Caco-2 (cell line): ENCODE measurements at regions not wholly inside any gene's neighbourhood (a gene's known extent, or its start where the extent isn't known, plus 50 kb on each side); places are given as distances from the start of the nearest gene placed in this dataset.

Source experiments
- BruUV-seq: library from RNA; stranded (reverse); fragments of 400-500 nt; replicated peaks from 2 replicates; lab custom pipeline; 2021; lab: Mats Ljungman, UMichigan
- CTCF ChIA-PET: fragments of 300-600 bp; sonication (Branson Sonifier 250); formaldehyde crosslinking; loops from one replicate; lab custom pipeline; 2022; ENCODE audit warnings: antibody characterized with exemption; lab: Charles Lee
- POLR2A ChIA-PET: fragments of 300-600 bp; sonication (Branson Sonifier 250); formaldehyde crosslinking; loops from one replicate; lab custom pipeline; 2022; ENCODE audit warnings: antibody characterized with exemption; lab: Charles Lee
- DNase-seq, 2 experiments: peaks; one replicate each; pipeline versions ENCODE4 v3.0.0 to v3.0.0-alpha.2; 2020 to 2022
- H3K27me3 ChIP-seq: replicated peaks from 2 replicates; pipeline ENCODE4 v1.6.0; 2011; ENCODE audit warnings: low read length; ENCODE audit not compliant: control insufficient read depth, insufficient read depth
- H3K36me3 ChIP-seq: 2 replicates; pipeline ENCODE4 v1.5.1; 2011; ENCODE audit warnings: low read length; ENCODE audit not compliant: control insufficient read depth, insufficient read depth
- H3K4me1 ChIP-seq: fragments of 250-450 bp; sonication (Bioruptor Pico); 2 replicates; pipeline ENCODE4 v1.5.1; 2020; ENCODE audit warnings: mild to moderate bottlenecking
- H3K4me3 ChIP-seq: 2 replicates; pipeline ENCODE4 v1.5.1; 2011; ENCODE audit warnings: low read depth, mild to moderate bottlenecking, control low read depth, low read length
- H3K9me3 ChIP-seq: fragments of 250-450 bp; sonication (Bioruptor Pico); 2 replicates; pipeline ENCODE4 v1.5.1; 2020; ENCODE audit warnings: mild to moderate bottlenecking, moderate library complexity
- H3K27ac Mint-ChIP-seq: one replicate; pipeline ENCODE4 v1.8.0; 2022; ENCODE audit warnings: mixed read lengths; ENCODE audit not compliant: unreplicated experiment
- H3K27me3 Mint-ChIP-seq: one replicate; pipeline ENCODE4 v1.8.0; 2022; ENCODE audit warnings: mixed read lengths; ENCODE audit not compliant: insufficient read depth, unreplicated experiment
- H3K36me3 Mint-ChIP-seq: one replicate; pipeline ENCODE4 v1.8.0; 2022; ENCODE audit warnings: mild to moderate bottlenecking, mixed read lengths; ENCODE audit not compliant: insufficient read depth, unreplicated experiment
- H3K4me1 Mint-ChIP-seq: one replicate; pipeline ENCODE4 v1.8.0; 2022; ENCODE audit warnings: low read depth, mixed read lengths; ENCODE audit not compliant: unreplicated experiment
- H3K4me3 Mint-ChIP-seq: one replicate; pipeline ENCODE4 v1.8.0; 2022; ENCODE audit warnings: mild to moderate bottlenecking, moderate library complexity, mixed read lengths; ENCODE audit not compliant: unreplicated experiment
- H3K9me3 Mint-ChIP-seq: one replicate; pipeline ENCODE4 v1.8.0; 2022; ENCODE audit warnings: mixed read lengths; ENCODE audit not compliant: unreplicated experiment
- CTCF ChIP-seq, 2 experiments: fragments of 200-600 bp in 1 of 2; IDR thresholded peaks; 1 replicate in 1 of 2; 2 replicates in 1 of 2; pipeline versions ENCODE4 v1.5.1 to v1.8.0; 2011 to 2022; ENCODE audit warnings: antibody characterized with exemption in 1 of 2, control low read depth in 1 of 2, inconsistent platforms in 1 of 2, low read depth in 1 of 2, low read length in 1 of 2, mild to moderate bottlenecking in 1 of 2, moderate library complexity in 1 of 2; ENCODE audit not compliant: insufficient read depth in 1 of 2, severe bottlenecking in 1 of 2, unreplicated experiment in 1 of 2
- intact Hi-C: fragments of 100-400 bp; cut with micrococcal nuclease; formaldehyde crosslinking; loops from one replicate; pipeline ENCODE4 v1.10.0; 2022; ENCODE audit not compliant: unreplicated experiment

- intact Hi-C loops: no loop called here
- Histone ChIP-seq H3K4me3 (no peak overlapping the region), H3K36me3 (no peaks in the 10 kb centered on the region), H3K27me3 (no peaks in the 10 kb centered on the region), H3K4me1 (no peaks in the 10 kb centered on the region), H3K9me3 (no peaks in the 10 kb centered on the region)
- no peaks in the 10 kb centered on the region for H3K27me3 Mint-ChIP-seq
- no peaks in the 10 kb centered on the region for H3K36me3 Mint-ChIP-seq
- no peak overlapping the region for H3K27ac Mint-ChIP-seq
- no peak overlapping the region for H3K4me3 Mint-ChIP-seq
- DNase-seq: no peak
- no peak for TF ChIP-seq CTCF (IDR thresholded peaks at IDR 0.05; ENCODE audit: insufficient read depth in 1 of 2, low read depth in 1 of 2, low read length in 1 of 2, severe bottlenecking in 1 of 2, unreplicated experiment in 1 of 2)
- ChIA-PET CTCF (no interaction called here), POLR2A (no interaction called here)
- no peaks in the 10 kb centered on the region for H3K9me3 Mint-ChIP-seq
- BruUV-seq: no TSS peak
- no peaks in the 10 kb centered on the region for H3K4me1 Mint-ChIP-seq
Observed at GRCh38 chr5:165079389-165079788, 1574.0 kb downstream of the MAT2B start.

GRCh38 chr5:165083394-165083793, 1578.0 kb downstream of the MAT2B start:
- Histone ChIP-seq H3K4me1 (no peaks in the 10 kb centered on the region), H3K4me3 (no peak overlapping the region), H3K9me3 (no peaks in the 10 kb centered on the region), H3K27me3 (no peaks in the 10 kb centered on the region), H3K36me3 (no peaks in the 10 kb centered on the region)
- BruUV-seq: no TSS peak
- no peaks in the 10 kb centered on the region for H3K27me3 Mint-ChIP-seq
- no peaks in the 10 kb centered on the region for H3K9me3 Mint-ChIP-seq
- no peak for TF ChIP-seq CTCF (IDR thresholded peaks at IDR 0.05; ENCODE audit: insufficient read depth in 1 of 2, low read depth in 1 of 2, low read length in 1 of 2, severe bottlenecking in 1 of 2, unreplicated experiment in 1 of 2)
- no peak for DNase-seq
- H3K4me3 Mint-ChIP-seq: no peak overlapping the region
- H3K27ac Mint-ChIP-seq: no peak overlapping the region
- CTCF ChIA-PET: no interaction called here
- no peaks in the 10 kb centered on the region for H3K36me3 Mint-ChIP-seq
- no peaks in the 10 kb centered on the region for H3K4me1 Mint-ChIP-seq
- POLR2A ChIA-PET: no interaction called here
- intact Hi-C loops: no loop called here

GRCh38 chr5:165086465-165086864, 1581.0 kb downstream of the MAT2B start:
- Histone ChIP-seq H3K9me3 (no peaks in the 10 kb centered on the region), H3K4me3 (no peak overlapping the region), H3K36me3 (no peaks in the 10 kb centered on the region), H3K4me1 (no peaks in the 10 kb centered on the region), H3K27me3 (no peaks in the 10 kb centered on the region)
- H3K4me1 Mint-ChIP-seq: no peaks in the 10 kb centered on the region
- BruUV-seq: no TSS peak
- no peak for TF ChIP-seq CTCF (IDR thresholded peaks at IDR 0.05; ENCODE audit: insufficient read depth in 1 of 2, low read depth in 1 of 2, low read length in 1 of 2, severe bottlenecking in 1 of 2, unreplicated experiment in 1 of 2)
- no peak overlapping the region for H3K27ac Mint-ChIP-seq
- intact Hi-C loops: no loop called here
- POLR2A ChIA-PET: no interaction called here
- no peaks in the 10 kb centered on the region for H3K36me3 Mint-ChIP-seq
- no peak for DNase-seq
- H3K4me3 Mint-ChIP-seq: no peak overlapping the region
- CTCF ChIA-PET: no interaction called here
- no peaks in the 10 kb centered on the region for H3K27me3 Mint-ChIP-seq
- no peaks in the 10 kb centered on the region for H3K9me3 Mint-ChIP-seq
